HG02885 (cell line): ENCODE measurements at regions not wholly inside any gene's neighbourhood (a gene's known extent, or its start where the extent isn't known, plus 50 kb on each side); places are given as distances from the start of the nearest gene placed in this dataset.

Experiments
- ATAC-seq: cut with Tn5 transposase; IDR thresholded peaks from one replicate; pipeline ENCODE4 v1.9.1; 2021; ENCODE audit warnings: mild to moderate bottlenecking; ENCODE audit not compliant: unreplicated experiment, poor library complexity

DNA sequence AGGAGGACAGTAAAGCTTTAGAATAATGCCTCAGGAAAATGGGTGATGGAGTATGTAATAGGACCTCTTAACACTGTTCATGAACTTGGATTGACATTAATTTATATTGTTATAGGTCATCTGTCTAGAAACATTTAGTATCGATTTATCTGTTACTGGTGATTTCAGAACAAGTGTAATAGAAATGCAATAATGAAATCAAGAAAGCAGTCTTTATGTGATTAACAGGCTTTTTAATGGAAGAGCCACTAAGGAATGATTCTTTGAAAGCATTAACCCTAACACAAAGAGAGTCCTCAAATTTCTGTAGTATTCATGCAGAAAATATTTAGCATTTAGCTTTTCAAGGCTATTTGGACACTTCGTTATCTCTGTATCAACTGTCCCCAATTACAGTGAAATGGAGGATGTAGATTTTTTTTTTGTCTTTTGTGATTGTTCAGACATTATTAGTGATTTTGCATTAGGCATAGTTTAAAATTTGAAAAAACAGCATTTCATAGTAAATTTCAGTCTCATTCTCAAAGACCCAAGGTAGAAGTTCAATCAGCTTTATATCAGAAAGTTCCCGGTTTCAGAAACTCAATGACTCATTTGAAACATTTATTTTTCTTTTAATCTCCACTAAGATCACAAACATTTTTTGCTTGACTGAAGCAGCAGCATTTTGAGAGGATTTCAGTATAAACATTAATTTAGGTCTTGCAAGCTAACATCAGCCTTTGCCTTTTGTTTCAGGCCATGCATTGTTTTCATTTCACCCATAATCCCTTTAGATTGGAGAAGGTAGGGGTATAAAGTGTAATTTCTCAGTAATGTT lies 56.3 kb downstream of the AGTR2 start:
- ATAC-seq = no peak

DNA sequence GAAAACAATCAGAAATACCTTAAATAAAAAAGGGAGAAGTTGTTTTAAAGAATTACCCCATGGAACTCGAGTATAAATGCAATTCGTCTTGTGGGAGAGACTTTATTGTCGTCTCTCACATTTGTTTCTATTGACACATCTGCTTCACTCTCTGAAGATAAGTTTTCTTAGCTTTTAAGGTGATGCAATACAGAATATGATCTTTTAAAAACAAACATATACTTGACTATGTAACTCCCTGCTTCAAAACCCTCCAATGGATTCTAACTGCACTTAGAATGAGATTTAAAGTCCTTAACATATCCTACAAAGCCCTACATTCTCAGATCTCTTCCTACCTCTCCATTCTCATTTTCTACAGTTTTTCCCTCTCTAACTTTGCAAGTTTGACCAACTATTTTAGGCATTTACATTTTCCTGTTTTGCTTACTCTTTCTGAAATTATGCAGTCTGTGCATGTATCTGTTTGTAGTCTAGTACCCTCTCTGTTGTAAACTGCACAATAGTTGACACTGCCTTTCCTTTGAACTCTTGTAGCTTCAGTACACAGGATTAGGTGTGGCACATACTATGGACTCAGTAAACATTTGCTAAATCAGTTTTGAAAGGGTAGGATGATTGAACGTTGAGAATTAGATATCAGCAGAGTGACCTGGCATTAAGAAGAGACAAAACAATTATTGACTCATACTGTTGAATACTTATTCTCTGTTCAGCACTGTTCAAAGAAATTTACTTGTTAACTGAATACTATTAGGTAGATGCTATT lies 59.8 kb downstream of the AGTR2 start:
- no peak for ATAC-seq

DNA sequence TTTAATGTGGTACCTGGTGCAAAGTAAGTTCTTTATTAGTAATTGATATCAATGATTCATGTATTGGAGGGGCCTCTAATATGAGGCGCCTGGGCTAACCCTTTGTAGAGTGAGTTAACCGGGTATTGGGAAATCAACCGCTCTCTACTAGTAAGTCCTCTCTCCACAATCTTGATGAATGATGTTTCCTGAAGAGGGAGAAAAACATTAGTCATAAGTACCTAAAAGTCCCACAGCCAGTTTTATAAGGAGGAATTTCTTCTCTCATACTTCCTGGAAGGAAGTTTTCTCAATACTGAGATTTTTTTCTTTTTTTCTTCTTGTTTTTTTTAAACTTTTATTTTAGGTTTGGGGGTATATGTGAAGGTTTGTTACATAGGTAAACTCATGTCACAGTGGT lies 62.3 kb downstream of the AGTR2 start:
- ATAC-seq = no peak

DNA sequence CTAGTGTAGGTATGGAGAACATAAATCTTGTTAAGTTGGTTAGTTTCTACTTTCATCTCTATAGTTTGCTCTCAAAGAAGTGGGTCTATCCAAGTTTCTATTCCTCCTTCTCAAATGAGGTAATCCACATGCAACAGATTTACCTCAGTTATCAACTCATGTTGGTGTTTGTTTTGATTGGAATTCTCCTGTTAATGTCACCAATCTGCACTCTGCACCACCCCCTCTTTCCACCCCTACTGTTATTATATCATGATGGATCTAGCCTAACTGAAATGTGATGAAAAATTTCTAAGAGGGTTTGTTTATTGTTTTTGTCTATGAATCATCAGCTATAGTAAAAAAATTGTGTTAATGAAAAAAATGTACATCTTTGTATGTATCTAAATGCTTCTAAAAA lies 66.1 kb downstream of the AGTR2 start:
- no peak for ATAC-seq

DNA sequence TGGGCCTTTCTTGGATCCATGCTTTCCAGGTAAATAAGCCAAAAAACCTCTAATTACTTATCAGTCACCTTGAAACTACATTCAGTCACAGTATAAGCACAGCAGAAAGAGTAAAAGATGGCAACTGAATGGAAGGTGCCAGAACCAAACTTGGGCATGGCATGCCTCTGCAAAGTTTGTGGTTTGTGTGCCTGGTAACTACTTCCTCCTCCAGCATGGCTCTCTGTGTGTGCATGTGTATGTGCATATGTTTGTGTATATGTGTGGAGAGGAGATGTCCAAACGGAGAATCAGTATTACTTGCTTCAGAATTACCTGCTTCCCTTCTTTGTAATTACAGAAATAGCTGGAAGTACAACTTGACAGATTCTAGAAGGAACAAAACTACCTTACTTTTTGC lies 67.5 kb downstream of the AGTR2 start:
- ATAC-seq = peak; percentile 54

DNA sequence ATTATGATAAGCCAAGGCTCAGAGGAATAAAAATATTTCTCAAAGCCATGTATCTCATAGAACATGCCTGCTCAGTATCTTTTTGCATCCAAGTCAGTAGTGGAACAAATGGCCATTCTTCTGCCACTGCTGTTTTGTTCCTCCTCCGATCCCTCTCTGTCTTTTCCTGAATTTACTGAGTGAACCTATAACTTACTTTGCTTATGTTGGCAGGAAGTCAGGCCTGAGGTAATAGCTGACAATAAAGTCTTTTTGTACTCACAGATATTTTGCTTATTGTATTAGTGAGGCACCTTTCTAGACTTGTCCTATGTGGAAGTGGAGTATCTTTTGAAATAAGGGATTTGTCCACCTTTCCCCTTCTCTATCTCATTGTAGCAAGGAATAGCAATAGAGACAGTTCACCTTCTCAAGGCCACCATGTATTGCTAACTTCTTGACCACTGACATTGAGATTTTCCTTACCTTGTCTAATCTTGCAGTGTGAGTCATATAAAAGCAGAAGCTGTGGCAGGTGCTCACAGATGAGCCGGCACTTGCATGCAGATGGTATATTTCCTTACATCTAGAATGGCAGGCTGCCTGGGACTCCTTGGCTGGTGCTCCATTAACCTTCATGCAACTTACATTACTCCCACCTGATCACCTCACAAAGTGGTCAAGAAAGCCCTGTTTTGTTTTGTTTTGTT lies 68.2 kb downstream of the AGTR2 start:
- peak; percentile 51 for ATAC-seq

DNA sequence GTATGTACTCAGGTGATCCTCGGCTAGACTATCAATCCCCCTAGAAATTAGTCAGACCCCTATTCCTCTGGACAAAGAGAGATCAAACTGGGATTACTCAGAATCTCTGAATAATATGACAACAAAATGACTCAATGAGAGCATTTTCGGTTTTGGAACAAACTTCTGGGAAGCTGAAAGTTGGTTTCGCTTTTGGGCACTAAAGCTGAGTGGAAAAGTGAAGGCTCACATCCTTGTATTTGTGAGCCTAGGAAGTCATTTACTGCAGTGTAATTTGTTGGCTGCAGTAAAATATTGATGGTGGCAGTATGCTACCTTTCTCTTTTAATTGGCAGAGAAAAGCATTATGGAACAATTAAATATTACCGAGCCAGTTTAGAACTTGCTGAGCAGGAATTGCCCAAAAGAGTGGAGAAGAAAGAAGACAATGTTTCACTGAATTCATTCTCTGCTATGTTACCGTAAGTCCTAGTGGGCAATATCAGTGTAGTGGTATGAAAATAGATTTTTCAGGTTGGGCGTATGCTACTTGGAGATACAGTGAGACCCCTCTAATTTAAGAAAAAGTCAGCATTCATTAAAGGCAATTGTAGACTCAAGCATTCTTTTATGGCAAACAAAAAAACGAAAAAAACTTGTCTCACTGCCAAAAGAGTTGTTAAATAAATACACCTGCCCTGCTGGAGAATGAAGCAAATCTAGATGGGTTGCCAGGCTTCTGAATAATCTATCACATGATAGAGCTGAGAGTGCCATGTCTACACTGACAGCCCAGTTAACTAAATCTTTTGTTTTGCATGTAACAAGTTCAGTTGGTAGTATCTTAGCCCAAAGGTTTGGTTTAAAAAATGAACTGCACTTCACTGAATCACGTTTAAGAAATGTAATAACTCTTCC lies 69.6 kb downstream of the AGTR2 start:
- no peak for ATAC-seq

DNA sequence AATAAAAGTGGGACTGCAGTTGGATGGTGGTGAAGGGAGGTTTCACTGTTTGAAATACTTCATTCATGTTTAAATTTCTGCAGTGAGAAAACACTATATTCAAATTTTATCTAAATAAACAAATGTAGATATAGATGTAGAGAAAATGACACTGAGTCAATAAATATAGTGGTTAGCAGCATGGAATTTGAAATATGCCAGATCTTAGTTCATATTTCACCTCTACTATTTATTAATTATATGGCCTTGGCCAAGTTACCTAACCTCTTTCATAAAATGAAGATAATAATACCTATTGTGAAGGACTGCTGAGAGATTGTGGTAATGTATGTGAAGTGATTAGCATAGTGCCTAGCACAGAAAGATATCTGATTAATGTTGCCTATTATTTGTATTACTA lies 70.5 kb downstream of the AGTR2 start:
- no peak for ATAC-seq

DNA sequence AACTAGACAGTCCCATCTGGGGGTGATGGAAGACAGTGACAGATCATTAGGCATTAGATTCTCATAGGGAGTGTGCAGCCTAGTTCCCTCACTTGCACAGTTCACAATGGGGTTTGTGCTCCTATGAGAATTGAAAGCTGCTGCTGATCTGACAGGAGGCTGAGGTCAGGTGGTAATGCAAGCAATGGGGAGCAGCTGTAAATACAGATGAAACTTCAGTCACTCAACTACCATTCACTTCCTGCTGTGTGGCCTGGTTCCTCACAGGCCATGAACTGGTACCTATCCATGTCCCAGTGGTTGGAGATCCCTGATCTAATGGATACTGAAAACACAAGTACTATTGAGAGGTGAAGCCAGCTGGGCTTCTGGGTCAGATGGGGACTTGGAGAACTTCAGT lies 72.5 kb downstream of the AGTR2 start:
- ATAC-seq = no peak

DNA sequence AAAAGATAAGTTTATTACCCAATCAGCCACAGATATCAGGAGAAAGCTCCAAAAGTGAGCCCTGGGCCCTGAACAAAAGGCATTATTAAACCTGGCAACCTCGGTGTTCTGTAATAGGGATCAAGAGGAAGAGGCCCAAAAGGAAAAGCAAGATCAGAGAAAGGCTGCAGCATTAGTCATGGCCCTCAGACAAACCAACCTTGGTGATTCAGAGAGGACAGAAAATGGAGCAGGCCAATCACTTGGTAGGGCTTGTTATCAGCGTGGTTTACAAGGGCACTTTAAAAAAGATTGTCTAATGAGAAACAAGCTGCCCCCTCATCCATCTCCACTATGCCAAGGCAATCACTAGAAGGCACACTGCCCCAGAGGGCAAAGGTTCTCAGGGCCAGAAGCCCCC lies 75.7 kb downstream of the AGTR2 start:
- ATAC-seq = no peak

DNA sequence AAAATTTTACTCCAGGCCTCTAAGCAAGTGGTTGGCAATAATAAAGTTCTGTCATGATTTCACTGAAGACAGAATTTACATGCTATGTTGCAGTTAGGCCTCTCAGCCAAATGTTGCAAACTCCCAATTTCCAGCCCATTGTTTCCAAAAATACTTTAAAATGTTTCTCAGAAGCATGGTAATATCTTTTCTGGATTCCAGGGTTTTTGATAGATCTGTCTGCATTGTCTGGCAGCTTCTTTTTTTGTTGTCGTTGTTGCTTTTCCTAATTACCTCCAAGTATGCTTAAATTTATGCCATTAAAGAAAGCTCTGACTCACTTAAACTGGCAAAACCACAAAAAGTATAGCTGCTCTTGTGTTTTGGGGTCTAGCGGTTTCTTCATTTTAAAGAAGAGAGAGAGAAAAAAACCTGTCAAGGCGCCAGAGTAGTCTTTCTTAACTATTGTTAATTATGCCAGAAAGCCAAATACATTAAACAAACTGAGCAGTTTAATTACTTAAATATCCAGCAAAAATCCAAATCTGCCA lies 97.0 kb downstream of the AGTR2 start:
- ATAC-seq = no peak

DNA sequence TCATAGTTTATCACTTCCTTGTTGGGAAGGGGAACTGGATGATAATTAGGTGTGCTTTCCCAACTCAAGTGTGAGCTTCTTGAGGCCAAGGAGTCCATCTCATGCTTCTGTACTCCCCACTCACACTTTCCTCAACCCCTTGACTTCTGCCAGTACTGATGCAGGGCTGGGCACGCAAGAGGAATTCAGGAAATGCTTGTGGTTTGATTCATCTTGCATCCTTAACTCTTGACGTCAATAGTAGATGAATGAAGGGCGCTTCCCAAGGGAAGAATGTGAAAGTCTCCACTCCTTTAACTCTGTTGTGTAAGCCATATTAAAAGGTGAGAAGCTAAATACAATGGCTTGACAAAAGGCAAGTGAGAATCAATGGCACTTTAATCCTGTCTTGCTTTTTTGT lies 101.8 kb downstream of the AGTR2 start:
- ATAC-seq = no peak

DNA sequence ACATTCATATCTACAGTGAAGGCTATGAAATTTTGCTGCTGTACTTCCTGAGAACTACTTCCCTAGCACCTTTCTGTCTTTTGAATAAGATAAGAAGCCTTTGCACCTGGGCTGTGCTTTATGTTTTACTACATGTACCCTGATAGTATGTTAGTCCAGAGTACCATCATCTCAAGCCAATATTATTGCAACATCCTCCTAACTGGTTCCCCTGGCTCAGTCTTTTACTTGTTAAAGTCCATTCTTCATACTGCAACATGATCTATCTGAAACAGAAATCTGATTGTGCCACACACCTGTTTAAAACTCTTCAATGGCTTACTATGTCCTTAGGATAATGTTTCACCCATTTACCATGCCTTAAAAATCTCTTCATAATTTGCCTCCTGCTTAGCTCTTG lies 102.3 kb downstream of the AGTR2 start:
- ATAC-seq = no peak

DNA sequence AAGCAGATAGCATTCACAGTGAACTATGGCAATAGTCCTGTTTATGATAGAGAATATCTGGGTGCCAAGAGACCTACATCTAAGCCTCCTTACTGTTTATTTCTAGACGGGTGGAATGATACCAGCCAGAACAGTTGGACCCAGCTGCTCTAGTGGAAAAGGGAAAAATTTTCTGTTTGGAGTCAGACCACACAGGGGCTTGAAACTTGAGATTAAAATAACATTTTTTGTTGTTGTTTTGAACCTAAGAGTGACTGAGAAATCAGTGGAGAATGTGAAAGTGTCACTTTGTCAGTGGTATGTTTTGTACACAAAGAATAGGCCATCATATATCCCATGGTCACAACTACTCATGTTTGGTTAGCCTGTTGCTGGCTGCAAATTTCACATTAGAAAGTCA lies 105.7 kb downstream of the AGTR2 start:
- no peak for ATAC-seq

DNA sequence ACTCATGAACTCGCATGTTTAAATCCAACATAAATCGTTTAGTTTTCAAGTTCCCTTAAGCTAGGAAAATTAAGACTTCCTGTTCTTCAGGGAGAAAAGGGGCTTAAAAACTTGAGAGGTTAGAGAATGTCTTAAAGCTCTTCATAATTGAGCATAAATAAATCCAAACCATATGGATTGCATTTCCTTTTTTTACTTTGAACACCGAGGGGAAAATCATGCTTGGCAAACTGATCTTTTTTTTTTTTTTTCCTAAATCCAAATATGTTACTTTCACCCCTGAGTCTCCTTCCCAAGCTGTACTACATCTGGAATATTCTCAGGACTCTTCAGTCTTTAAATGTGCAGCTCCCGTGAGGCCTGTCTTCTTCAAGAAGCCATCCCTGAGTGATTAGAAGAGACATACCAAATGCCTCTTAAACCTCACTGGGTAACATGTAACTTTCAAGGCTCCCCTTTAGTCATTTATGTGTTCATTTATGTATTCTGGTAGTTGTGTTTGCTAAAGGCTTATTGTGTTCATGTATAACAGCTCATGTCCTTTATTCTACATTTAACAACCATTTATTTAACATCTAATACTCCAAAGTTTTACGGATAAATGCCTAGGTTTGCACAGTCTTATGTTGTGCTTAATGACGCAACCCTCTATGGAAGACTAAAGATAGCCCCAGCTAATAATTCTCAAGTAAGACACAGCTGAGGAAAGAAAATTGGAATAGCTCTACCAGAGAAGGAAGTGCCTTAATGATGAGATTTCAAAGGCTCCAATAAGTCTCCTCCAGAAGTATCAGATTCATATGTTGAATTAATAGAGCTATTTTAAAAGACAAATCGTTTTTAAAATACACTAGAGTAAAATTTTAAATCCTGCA lies 107.0 kb downstream of the AGTR2 start:
- ATAC-seq = no peak

DNA sequence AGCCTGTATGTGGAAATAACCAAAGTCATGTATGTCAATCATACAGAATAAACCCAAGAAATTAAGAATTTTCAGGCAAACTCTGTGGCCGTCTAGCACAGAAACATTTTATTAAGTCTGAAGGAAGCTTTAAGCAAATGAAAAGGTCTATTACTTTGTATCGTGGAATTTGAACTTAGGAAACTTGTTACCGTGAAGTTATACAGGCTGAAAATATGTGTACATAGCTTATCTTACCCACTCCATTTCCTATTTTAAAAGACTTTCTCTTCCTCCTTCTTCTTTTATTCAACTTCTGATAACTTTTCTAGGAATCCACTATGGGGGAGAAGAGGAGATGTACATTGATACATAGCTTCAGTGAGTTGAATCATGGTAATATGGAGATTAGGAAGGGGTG lies 108.3 kb downstream of the AGTR2 start:
- no peak for ATAC-seq

DNA sequence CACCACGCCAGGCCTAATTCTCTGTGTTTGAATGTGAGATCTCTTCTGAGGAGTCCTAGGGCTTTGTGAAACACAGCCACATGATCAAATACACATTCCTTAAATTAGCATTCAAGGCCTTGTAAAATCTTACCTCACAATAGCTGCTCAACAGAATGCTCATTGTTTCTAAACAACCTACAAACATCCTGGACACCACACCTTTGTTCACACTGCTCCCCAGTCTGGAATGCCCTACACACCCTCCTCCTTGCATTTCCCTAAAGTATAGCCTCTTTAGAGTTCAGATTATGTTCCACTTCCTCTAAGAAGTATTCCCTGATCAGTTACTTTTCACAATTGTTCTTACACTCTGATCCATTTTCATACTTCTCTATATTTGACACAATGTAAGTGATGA lies 110.6 kb downstream of the AGTR2 start:
- no peak for ATAC-seq

DNA sequence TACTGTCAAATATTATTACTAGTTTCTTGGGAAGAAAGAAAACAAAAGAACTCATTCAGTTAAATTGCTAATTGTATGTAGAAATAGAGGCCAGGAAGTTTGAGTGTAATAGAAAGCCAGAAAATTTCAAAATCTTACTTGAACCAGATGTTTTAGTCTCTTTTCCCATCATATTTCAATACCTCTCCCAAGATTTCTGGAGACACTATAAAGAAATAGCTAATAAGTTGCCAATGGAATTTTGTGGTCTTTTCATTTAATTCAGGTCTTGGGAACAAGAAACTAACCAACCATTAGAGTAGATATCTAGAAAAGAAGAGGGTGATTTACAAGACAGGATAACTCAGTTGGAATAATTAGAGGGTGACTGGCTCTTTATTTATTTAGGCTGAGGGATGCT lies 112.2 kb downstream of the AGTR2 start:
- no peak for ATAC-seq

DNA sequence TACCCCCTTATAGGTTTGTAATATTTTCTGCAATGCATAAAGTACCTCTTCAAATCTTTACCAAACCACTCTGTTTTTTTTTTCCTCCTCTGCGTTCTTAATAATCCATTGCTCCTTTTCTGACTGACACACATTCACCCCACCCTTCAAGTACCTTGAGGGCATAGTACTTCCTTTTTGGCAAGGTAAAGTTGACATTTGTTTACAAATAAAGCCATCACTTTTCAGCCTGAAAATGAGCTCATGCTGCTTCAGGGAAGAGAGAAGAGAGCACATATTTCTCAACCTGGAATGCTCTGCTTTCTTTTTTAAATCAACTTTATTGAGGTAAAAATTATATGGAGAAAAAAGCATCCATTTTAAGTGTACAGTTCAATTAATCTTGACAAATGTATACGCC lies 113.9 kb downstream of the AGTR2 start:
- ATAC-seq = no peak
